Chondrocyte (in vitro differentiated cells): ENCODE measurements at regions not wholly inside any gene's neighbourhood (a gene's known extent, or its start where the extent isn't known, plus 50 kb on each side); places are given as distances from the start of the nearest gene placed in this dataset.

ENCODE experiments used
- DNase-seq: peaks from one replicate; pipeline ENCODE4 v3.0.0; 2021; ENCODE audit warnings: mixed read lengths, low spot score
- H3K27ac Mint-ChIP-seq: one replicate; pipeline ENCODE4 v1.8.0; 2021; ENCODE audit warnings: mild to moderate bottlenecking, moderate library complexity, mixed read lengths; ENCODE audit not compliant: unreplicated experiment
- H3K27me3 Mint-ChIP-seq: 2 replicates; pipeline ENCODE4 v1.8.0; 2021; ENCODE audit warnings: low read depth, mixed read lengths
- H3K36me3 Mint-ChIP-seq: 2 replicates; pipeline ENCODE4 v1.8.0; 2021; ENCODE audit warnings: low read depth, mixed read lengths
- H3K4me1 Mint-ChIP-seq: 2 replicates; pipeline ENCODE4 v1.8.0; 2021; ENCODE audit warnings: low read depth, mild to moderate bottlenecking, mixed read lengths
- H3K4me3 Mint-ChIP-seq: one replicate; pipeline ENCODE4 v1.8.0; 2021; ENCODE audit warnings: mild to moderate bottlenecking, moderate library complexity, mixed read lengths; ENCODE audit not compliant: unreplicated experiment
- H3K9me3 Mint-ChIP-seq: 2 replicates; pipeline ENCODE4 v1.8.0; 2021; ENCODE audit warnings: low read depth, mixed read lengths
- CTCF ChIP-seq: fragments of 200-600 bp; sonication (generic); IDR thresholded peaks from 2 replicates; pipeline ENCODE4 v1.5.0; 2021; ENCODE audit warnings: antibody characterized with exemption, mild to moderate bottlenecking, moderate library complexity

DNA sequence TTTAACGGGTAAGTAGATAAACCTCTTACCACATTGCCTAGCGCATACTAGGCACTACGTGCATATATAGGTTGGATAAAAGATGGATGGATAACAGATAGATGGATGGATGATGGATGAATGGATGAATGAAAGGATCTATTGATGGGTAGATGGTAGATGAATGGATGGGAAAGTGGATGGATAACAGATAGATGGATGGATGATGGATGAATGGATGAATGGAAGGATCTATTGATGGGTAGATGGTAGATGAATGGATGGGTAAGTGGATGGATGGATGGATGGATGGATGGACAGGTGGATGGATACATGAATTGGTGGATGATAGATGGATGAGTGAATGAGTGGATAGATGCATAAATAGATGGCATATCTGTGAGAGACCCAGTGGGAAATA lies 555.0 kb downstream of the MN1 start:
- no peaks in the 10 kb centered on the region for H3K27me3 Mint-ChIP-seq
- H3K9me3 Mint-ChIP-seq, result peaks cover 2% of the 10 kb centered on the region
- no peak overlapping the region for H3K27ac Mint-ChIP-seq
- TF ChIP-seq CTCF, result no peak
- no peaks in the 10 kb centered on the region for H3K36me3 Mint-ChIP-seq
- H3K4me3 Mint-ChIP-seq, result no peak overlapping the region
- no peak for DNase-seq
- H3K4me1 Mint-ChIP-seq, result peaks cover 29% of the 10 kb centered on the region

- H3K27ac Mint-ChIP-seq, result no peak overlapping the region
- H3K4me3 Mint-ChIP-seq, result no peak overlapping the region
- DNase-seq, result no peak
- no peak for TF ChIP-seq CTCF
- no peaks in the 10 kb centered on the region for H3K36me3 Mint-ChIP-seq
- H3K9me3 Mint-ChIP-seq, result peaks cover 8% of the 10 kb centered on the region
- peaks cover 16% of the 10 kb centered on the region for H3K4me1 Mint-ChIP-seq
- no peaks in the 10 kb centered on the region for H3K27me3 Mint-ChIP-seq
Measured at GRCh38 chr22:27247701-27248434, 553.7 kb downstream of the MN1 start.

- Mint-ChIP-seq H3K36me3 (peaks cover 1% of the 10 kb centered on the region), H3K27ac (no peak overlapping the region), H3K9me3 (peaks cover 11% of the 10 kb centered on the region), H3K27me3 (no peaks in the 10 kb centered on the region), H3K4me3 (no peak overlapping the region), H3K4me1 (peaks cover 12% of the 10 kb centered on the region)
- TF ChIP-seq CTCF, result no peak
- no peak for DNase-seq
Measured at GRCh38 chr22:27250418-27250817, 551.1 kb downstream of the MN1 start.

GRCh38 chr22:27250886-27251285 lies 550.7 kb downstream of the MN1 start:
- peaks cover 12% of the 10 kb centered on the region for H3K4me1 Mint-ChIP-seq
- peaks cover 4% of the 10 kb centered on the region for H3K36me3 Mint-ChIP-seq
- H3K4me3 Mint-ChIP-seq, result no peak overlapping the region
- H3K9me3 Mint-ChIP-seq, result peaks cover 16% of the 10 kb centered on the region
- DNase-seq, result no peak
- TF ChIP-seq CTCF, result no peak
- H3K27ac Mint-ChIP-seq, result no peak overlapping the region
- no peaks in the 10 kb centered on the region for H3K27me3 Mint-ChIP-seq

DNA sequence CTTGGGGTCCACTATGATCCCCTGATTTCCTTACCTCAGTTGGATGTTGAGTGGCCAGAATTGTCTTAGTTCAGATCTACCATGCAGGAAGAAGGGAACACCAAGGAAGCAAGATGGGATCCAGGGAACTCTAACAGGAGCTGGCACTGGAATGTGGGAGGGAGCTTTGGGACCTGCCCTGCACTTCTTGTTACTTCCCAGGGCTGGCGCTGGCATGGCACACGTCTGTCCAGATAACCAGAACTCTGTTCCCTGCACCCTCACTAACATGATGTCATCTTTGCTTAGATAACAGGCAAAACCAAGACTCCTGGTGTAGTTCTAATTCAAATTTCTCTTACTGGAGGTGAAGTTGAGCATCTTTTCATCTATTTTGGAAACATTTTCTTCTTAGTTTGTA lies 550.0 kb downstream of the MN1 start:
- Mint-ChIP-seq H3K4me3 (no peak overlapping the region), H3K36me3 (peaks cover 6% of the 10 kb centered on the region), H3K27ac (no peak overlapping the region), H3K4me1 (peaks cover 12% of the 10 kb centered on the region), H3K9me3 (peaks cover 19% of the 10 kb centered on the region), H3K27me3 (no peaks in the 10 kb centered on the region)
- DNase-seq, result no peak
- no peak for TF ChIP-seq CTCF
